GM21423 (cell line): ENCODE measurements at regions not wholly inside any gene's neighbourhood (a gene's known extent, or its start where the extent isn't known, plus 50 kb on each side); places are given as distances from the start of the nearest gene placed in this dataset.

ENCODE experiments used
- ATAC-seq: cut with Tn5 transposase; IDR thresholded peaks from one replicate; pipeline ENCODE4 v1.9.1; 2021; ENCODE audit warnings: mild to moderate bottlenecking, moderate library complexity; ENCODE audit not compliant: unreplicated experiment

DNA sequence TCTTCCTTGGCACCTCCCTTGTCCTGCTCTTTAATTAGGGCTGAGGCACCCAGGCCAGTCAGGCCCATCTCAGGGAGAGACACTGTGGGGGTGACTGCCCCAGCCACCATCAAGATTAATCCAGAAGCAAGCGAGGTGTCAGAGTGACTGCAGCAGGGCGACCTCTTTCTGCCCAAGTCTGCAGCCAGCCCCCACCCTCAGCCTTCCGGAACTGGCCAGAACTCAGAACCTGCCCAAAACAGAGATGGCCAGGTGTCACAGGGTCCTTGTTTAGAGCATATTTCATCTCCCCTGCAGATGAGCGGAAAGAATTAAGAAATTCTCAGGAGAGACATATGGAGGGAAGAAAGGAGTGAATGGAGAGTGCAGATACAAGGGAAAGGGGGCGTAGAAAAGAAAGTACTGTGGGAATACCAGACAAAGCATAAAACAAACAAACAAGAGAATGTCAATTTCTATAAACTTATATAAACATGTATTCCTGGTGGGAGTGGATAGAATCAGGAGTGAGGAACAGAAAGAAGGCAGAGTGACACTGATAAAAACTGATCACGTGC is 188.8 kb upstream of the NRP1 start:
- no peak for ATAC-seq

DNA sequence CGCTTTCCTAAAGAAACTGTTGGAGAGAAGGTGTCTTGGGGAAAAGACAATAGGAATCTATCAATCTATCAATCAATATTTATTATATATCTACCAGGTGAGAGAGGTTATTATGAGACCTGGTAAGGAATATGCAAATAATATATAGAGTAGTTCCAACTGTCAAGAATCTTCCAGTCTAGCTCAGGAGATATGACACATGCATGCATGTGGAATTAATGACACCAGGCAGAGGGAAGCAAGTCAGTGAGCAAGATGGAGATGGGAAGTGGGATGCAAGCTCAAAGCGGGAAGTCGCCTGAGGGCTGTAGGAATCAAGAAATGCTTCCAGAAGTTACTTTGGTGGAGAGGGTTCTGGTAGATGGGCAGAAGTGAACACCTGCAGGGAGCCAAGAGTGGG is 187.4 kb upstream of the NRP1 start:
- ATAC-seq = no peak

- ATAC-seq = no peak
Observed at GRCh38 chr10:33521062-33521461, 186.6 kb upstream of the NRP1 start.

- no peak for ATAC-seq
Observed at GRCh38 chr10:33520223-33520622, 185.8 kb upstream of the NRP1 start.

GRCh38 chr10:33519130-33519860 is 184.8 kb upstream of the NRP1 start:
- ATAC-seq = no peak

DNA sequence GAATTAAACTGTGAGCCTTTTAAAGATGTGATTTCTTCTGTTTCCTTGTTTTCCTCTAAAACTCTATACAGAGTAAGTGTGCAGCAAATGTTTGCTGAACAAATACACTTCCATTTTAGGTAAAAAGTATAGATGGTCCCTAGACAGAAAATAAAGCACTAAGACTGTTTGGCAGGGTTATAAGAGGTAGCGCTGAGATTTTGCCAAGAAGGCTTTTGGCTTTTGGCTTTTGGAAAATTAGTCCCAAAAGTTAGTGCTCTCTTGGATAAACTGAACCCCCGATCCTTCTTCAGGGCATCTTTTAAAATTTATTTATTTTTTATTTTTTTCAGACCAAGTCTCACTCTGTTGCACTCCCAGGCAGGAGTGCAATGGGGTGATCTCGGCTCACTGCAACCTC is 175.7 kb upstream of the NRP1 start:
- ATAC-seq = no peak

DNA sequence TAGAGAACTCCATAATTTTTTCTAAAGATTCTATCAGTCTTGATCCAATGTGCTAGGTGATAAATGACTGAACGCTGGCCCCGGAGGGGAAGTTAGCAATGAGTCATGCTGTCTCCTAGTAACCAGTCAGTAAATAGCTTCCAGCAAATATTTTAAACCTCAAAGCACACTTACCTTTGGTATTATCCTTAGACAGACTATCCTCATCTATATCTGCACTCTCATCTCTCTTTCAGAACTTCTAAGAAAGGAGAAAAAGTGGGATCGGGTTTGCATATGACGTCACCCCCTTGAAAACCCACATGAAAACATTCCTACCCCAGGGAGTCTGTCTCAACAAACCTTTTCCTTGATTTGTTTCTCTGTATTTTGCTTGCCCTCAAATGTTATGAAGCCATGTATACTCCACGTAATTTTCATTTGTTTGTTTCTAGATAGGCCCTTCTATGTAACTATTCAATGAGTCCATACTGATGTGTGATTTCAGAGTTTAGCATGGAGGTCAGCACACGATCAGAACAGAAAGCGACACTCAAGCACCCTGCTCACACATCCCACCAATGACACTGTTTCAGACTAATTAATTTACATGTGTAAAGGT is 174.9 kb upstream of the NRP1 start:
- ATAC-seq = peak; percentile 79

DNA sequence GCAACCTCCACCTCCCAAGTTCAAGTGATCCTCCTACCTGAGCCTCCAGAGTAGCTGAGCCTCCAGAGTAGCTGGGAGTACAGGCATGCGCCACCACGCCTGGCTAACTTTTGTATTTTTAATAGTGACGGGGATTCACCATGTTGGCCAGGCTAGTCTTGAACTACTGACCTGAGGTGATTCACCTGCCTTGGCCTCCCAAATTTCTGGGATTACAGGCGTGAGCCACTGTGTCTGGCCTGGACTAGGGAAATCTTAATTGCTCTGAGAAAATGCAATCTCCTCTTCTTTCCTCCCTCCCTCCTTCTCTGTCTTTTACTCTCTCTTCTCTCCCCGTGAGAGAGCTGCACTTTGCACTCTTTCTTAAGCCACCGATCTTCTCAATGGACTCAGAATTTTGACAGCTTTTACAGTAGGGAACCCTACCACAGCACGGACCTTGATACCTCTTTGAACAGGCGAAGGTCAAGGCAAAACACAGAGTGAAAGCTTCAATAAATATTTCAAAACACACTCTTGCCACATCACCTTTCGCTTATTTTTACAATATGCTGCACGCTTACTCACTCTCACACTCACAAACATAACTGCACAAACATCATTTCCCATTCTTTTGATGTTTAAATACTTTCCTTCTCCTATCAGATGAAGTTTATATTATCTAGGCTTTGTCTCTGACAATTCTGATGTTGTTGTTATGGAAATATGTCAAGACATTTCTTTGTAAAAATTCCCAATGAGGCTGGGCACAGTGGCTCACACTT is 173.4 kb upstream of the NRP1 start:
- no peak for ATAC-seq

DNA sequence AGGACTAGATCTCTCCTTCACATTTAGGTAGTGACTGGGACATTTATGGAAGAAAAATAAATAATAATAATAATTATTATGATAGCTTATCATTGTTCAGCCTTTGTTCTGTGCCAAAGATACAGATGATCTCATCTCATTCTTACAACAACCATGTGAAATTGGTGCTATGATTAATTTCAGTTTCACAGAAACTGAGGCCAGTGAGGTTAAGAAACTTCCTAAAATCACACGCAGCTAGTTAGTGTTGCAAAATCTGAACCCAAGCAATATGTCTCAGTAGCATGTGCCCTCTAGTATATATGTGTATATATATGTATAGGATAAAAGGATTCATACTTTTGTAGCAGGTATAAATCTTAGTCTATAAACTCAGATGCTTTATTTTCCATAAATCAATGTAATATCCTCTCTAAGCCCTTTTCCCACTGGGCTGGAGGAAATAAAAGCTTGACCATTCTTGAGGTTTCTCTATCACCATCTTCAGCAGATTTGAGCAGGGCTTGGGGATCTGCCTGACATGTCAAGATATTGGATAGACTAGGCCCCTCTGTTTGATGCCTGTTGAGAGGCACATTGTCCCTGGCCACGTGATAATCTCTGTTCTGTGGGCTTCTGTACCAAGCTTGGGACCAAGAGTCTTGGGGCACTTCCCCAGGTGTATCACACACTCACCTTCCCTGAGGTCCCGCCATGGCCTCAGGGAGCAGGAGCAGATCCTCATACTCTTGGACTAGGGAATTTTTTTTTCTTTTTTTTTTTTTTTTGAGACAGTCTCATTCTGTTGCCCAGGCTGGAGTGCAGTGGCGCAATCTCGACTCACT is 172.6 kb upstream of the NRP1 start:
- peak; percentile 82 for ATAC-seq

DNA sequence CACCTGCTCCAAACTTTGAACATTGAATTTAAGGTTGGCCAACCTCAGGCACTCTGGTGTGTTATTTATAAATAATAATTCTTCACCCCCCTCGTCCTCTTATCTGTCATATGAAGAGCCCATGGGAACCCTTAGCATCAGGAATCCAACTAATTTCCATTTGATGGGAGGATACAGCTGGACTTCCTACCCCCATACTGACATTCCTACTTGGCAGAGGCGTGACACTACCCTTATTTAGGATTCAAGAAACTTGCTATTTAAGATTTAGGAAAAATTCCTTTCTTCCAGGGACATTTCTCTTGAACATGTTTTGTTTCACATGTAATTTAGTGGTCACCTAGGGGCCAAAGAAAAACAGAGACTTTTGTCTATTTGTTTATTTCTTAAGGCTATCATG is 171.9 kb upstream of the NRP1 start:
- no peak for ATAC-seq

GRCh38 chr10:33501161-33501560 is 166.7 kb upstream of the NRP1 start:
- ATAC-seq = no peak

GRCh38 chr10:33498391-33498891 is 164.0 kb upstream of the NRP1 start:
- no peak for ATAC-seq

DNA sequence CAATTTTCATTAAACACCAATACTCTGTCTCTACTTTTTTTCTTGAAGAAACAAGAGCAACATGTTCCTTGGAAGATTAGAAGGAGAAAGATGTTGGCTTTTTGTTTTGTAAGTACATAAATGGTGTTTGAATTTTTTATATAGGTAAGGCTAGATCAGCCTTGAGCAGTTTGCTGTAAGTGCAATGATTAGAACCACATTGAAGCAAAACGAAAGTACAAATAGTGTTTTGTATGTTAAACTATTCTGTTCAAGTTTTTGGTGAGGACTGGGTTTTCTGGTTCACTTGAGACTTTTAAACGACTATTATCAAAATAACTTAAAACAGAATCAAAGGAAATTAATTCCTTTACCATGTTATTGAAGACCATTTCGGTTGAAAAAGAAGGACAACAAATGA is 162.9 kb upstream of the NRP1 start:
- ATAC-seq = no peak

DNA sequence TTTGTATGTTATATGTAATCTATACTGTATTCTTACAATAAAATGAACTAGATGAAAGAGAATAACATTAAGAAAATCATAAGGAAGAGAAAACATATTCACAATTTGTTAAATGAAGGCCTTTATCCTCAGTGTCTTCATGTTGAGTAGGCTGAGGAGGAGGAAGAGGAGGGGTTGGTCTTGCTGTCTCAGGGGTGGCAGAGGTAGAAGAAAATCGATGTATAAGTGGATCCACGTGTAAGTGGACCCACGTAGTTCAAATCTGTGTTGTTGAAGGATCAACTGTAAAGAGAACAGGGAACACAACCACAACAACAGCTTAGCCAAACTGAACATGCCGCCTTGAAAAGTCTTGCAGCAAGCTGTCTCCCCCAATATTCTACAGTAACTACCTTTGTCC is 161.6 kb upstream of the NRP1 start:
- no peak for ATAC-seq

GRCh38 chr10:33494694-33495265 is 160.3 kb upstream of the NRP1 start:
- no peak for ATAC-seq

DNA sequence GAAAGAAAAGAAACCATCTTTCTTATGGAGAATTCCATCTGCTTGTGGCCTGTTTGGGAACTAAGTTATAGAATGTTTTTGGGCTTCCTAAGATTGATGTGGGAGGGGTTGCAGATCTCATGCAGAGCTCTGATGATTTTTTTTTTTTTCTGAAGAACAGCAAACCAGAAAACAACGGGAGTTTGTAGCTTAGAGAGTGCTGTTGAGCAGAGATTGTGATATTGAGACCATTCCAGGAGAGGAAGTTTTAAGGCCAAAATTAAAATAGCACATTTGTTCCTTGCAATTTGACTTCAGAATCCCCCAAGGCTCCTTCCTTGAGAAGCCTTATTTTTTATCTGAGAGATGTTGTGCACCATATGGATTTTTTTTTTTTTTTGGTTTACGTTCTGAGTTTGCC is 159.5 kb upstream of the NRP1 start:
- ATAC-seq = no peak

GRCh38 chr10:33493497-33493896 is 159.0 kb upstream of the NRP1 start:
- ATAC-seq = no peak

- ATAC-seq = no peak
Observed at GRCh38 chr10:33492701-33493345, 158.4 kb upstream of the NRP1 start.

DNA sequence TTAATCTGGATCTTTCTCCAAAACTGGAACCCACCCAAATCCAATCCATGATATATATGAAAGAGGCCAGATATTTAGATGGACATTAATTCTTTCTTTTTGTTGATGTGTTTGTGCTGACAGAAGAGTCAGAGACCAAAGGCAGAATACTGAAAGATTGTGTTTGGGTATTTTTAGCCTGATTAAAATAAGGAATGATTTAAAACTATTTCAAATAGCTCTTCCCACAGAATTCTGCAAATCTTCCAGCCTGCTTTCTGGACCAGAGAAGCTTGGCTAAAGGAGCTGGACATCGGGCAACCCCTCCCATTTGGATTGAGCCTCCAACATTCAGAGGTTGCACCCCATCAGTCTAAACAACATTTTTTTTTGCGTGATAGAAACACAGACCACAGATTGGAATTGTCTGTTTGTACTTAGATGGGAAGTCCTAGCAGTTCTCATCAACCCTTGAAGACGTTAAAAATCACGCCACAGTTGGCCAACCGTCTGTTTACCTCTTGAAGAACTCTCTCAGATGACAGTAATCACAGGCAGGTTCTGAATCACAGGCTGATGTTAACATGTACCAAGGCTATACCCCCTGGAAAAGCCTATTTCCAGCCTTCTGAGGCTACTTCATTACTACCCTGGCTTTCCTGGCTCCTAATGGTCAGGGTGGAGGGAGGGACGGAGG is 155.2 kb upstream of the NRP1 start:
- no peak for ATAC-seq
